OCI-LY7 (cell line): ENCODE measurements at regions not wholly inside any gene's neighbourhood (a gene's known extent, or its start where the extent isn't known, plus 50 kb on each side); places are given as distances from the start of the nearest gene placed in this dataset.

Experiments used
- BruUV-seq: library from RNA; stranded (reverse); fragments of 400-500 nt; replicated peaks from 2 replicates; lab custom pipeline; 2021; lab: Mats Ljungman, UMichigan
- CTCF ChIA-PET: fragments of 300-600 bp; sonication (Branson Sonifier 250); formaldehyde crosslinking; loops from one replicate; lab custom pipeline; 2022; ENCODE audit warnings: antibody characterized with exemption; ENCODE audit not compliant: unreplicated experiment; lab: Charles Lee
- POLR2A ChIA-PET: fragments of 300-600 bp; sonication (Branson Sonifier 250); formaldehyde crosslinking; loops from one replicate; lab custom pipeline; 2022; ENCODE audit warnings: antibody characterized with exemption; lab: Charles Lee
- DNase-seq: peaks from one replicate; pipeline ENCODE4 v3.0.0-alpha.2; 2015; ENCODE audit warnings: low spot score
- H2AFZ ChIP-seq: fragments of 200-600 bp; sonication (generic), shearing (Covaris generic); 2 replicates; pipeline ENCODE4 v1.6.1; 2014; ENCODE audit warnings: mild to moderate bottlenecking, antibody characterized with exemption, low read length, moderate library complexity
- H3K27ac ChIP-seq: fragments of 200-600 bp; sonication (generic); 2 replicates; pipeline ENCODE4 v1.5.1; 2014; ENCODE audit warnings: mixed run types, low read depth, mild to moderate bottlenecking, moderate library complexity, low read length, inconsistent platforms; ENCODE audit not compliant: poor library complexity, severe bottlenecking
- H3K36me3 ChIP-seq: fragments of 200-600 bp; sonication (generic); 2 replicates; pipeline ENCODE4 v1.6.1; 2014; ENCODE audit warnings: mild to moderate bottlenecking, antibody characterized with exemption, low read length, moderate library complexity, mixed read lengths; ENCODE audit not compliant: insufficient read depth
- H3K4me1 ChIP-seq: fragments of 200-600 bp; sonication (generic); 2 replicates; pipeline ENCODE4 v1.5.1; 2014; ENCODE audit warnings: mild to moderate bottlenecking, low read length; ENCODE audit not compliant: insufficient read depth, poor library complexity, severe bottlenecking
- H3K4me2 ChIP-seq: fragments of 200-600 bp; sonication (generic); 2 replicates; pipeline ENCODE4 v1.6.1; 2014; ENCODE audit warnings: mild to moderate bottlenecking, low read length
- H3K4me3 ChIP-seq: fragments of 200-600 bp; sonication (generic); 2 replicates; pipeline ENCODE4 v1.5.1; 2014; ENCODE audit warnings: mild to moderate bottlenecking, low read depth, low read length; ENCODE audit not compliant: poor library complexity, severe bottlenecking
- H3K79me2 ChIP-seq: fragments of 200-600 bp; sonication (generic); 2 replicates; pipeline ENCODE4 v1.6.1; 2016; ENCODE audit warnings: low read depth, mild to moderate bottlenecking, low read length, moderate library complexity, mixed read lengths; ENCODE audit not compliant: insufficient read depth
- H3K9me2 ChIP-seq: fragments of 200-600 bp; sonication (generic); 2 replicates; pipeline ENCODE4 v1.6.1; 2016; ENCODE audit warnings: mild to moderate bottlenecking, low read length, mixed read lengths; ENCODE audit not compliant: insufficient read depth
- H3K9me3 ChIP-seq: fragments of 200-600 bp; sonication (generic); 2 replicates; pipeline ENCODE4 v1.6.1; 2014; ENCODE audit warnings: mild to moderate bottlenecking, mixed run types, low read length, mixed read lengths
- H4K20me1 ChIP-seq: fragments of 200-600 bp; sonication (generic); 2 replicates; pipeline ENCODE4 v1.6.1; 2014; ENCODE audit warnings: mild to moderate bottlenecking, antibody characterized with exemption, low read length, moderate library complexity, mixed read lengths; ENCODE audit not compliant: insufficient read depth
- CTCF ChIP-seq: fragments of 200-600 bp; sonication (generic); conservative IDR thresholded peaks from 2 replicates; pipeline ENCODE4 v1.5.1; 2014; ENCODE audit warnings: mild to moderate bottlenecking, antibody characterized with exemption, low read length, moderate library complexity, mixed read lengths
- EZH2phosphoT487 ChIP-seq: fragments of 200-600 bp; sonication (generic); IDR thresholded peaks from 2 replicates; pipeline ENCODE4 v1.6.1; 2018; ENCODE audit warnings: low read depth, borderline replicate concordance, mild to moderate bottlenecking, mixed run types, antibody characterized with exemption, low read length, moderate library complexity, mixed read lengths
- intact Hi-C: fragments of 100-400 bp; cut with micrococcal nuclease; formaldehyde crosslinking; loops from one replicate; pipeline ENCODE4 v1.10.0; 2022; ENCODE audit not compliant: unreplicated experiment

- Histone ChIP-seq H3K27ac (no peak overlapping the region), H4K20me1 (no peaks in the 10 kb centered on the region), H3K4me1 (no peaks in the 10 kb centered on the region), H2AFZ (no peak overlapping the region), H3K4me2 (no peak overlapping the region), H3K79me2 (no peaks in the 10 kb centered on the region), H3K36me3 (no peaks in the 10 kb centered on the region), H3K9me2 (no peaks in the 10 kb centered on the region), H3K9me3 (no peaks in the 10 kb centered on the region), H3K4me3 (no peak overlapping the region)
- TF ChIP-seq CTCF = no peak
- no peak for DNase-seq
- intact Hi-C loops = no loop called here
- CTCF ChIA-PET = no interaction called here
- no TSS peak for BruUV-seq
- POLR2A ChIA-PET = no interaction called here
Observed at GRCh38 chr12:113641426-113642030, 169.9 kb upstream of the LHX5 start.

GRCh38 chr12:113640837-113641236 is 169.2 kb upstream of the LHX5 start:
- Histone ChIP-seq H3K27ac (no peak overlapping the region), H3K9me2 (no peaks in the 10 kb centered on the region), H3K4me3 (no peak overlapping the region), H3K4me2 (no peak overlapping the region), H4K20me1 (no peaks in the 10 kb centered on the region), H3K79me2 (no peaks in the 10 kb centered on the region), H3K9me3 (no peaks in the 10 kb centered on the region), H2AFZ (no peak overlapping the region), H3K36me3 (no peaks in the 10 kb centered on the region), H3K4me1 (no peaks in the 10 kb centered on the region)
- intact Hi-C loops = no loop called here
- ChIA-PET CTCF (no interaction called here), POLR2A (no interaction called here)
- DNase-seq = no peak
- no peak for TF ChIP-seq EZH2phosphoT487
- TF ChIP-seq CTCF = no peak
- no TSS peak for BruUV-seq

GRCh38 chr12:113639474-113639873 is 167.8 kb upstream of the LHX5 start:
- Histone ChIP-seq H4K20me1 (no peaks in the 10 kb centered on the region), H3K4me2 (no peak overlapping the region), H3K79me2 (no peaks in the 10 kb centered on the region), H3K4me3 (no peak overlapping the region), H3K9me3 (no peaks in the 10 kb centered on the region), H3K27ac (no peak overlapping the region), H3K36me3 (no peaks in the 10 kb centered on the region), H2AFZ (no peak overlapping the region), H3K4me1 (no peaks in the 10 kb centered on the region), H3K9me2 (no peaks in the 10 kb centered on the region)
- POLR2A ChIA-PET = no interaction called here
- no TSS peak for BruUV-seq
- intact Hi-C loops = no loop called here
- no peak for DNase-seq
- CTCF ChIA-PET = no interaction called here
- no peak for TF ChIP-seq EZH2phosphoT487
- TF ChIP-seq CTCF = no peak
